ENCODE measurements at regions not wholly inside any gene's neighbourhood (a gene's known extent, or its start where the extent isn't known, plus 50 kb on each side); places are given as distances from the start of the nearest gene placed in this dataset.

GRCh38 chr15:94894056-94894455, 662.7 kb downstream of the MCTP2 start:
- TF ChIP-seq CTCF (IDR thresholded peaks at IDR 0.05) (no peak), POLR2A (IDR thresholded peaks at IDR 0.05) (no peak), POLR2AphosphoS5 (IDR thresholded peaks at IDR 0.05) (no peak)
